ENCODE measurements at regions not wholly inside any gene's neighbourhood (a gene's known extent, or its start where the extent isn't known, plus 50 kb on each side); places are given as distances from the start of the nearest gene placed in this dataset.

GRCh38 chr18:61749031-61749430, 143.8 kb downstream of the RNF152 start:
- TF ChIP-seq POLR2AphosphoS5 (IDR thresholded peaks at IDR 0.05; ENCODE audit: insufficient read depth, low read depth, low read length) (no peak), CTCF (IDR thresholded peaks at IDR 0.05; ENCODE audit: extremely low read depth in 1 of 2, insufficient read depth in 1 of 2, low read depth in 1 of 2, low read length in 2 of 2) (no peak)

Measured in endothelial cell of umbilical vein (primary cell).